H1 (cell line): ENCODE measurements at regions not wholly inside any gene's neighbourhood (a gene's known extent, or its start where the extent isn't known, plus 50 kb on each side); places are given as distances from the start of the nearest gene placed in this dataset.

Experiments
- CTCF ChIA-PET: fragments of 300-600 bp; sonication (Branson Sonifier 250); formaldehyde crosslinking; loops from one replicate; lab custom pipeline; 2021; ENCODE audit not compliant: partially characterized antibody; lab: Charles Lee
- POLR2A ChIA-PET: fragments of 300-600 bp; sonication (Branson Sonifier 250); formaldehyde crosslinking; loops from one replicate; lab custom pipeline; 2021; ENCODE audit warnings: inconsistent platforms; ENCODE audit not compliant: partially characterized antibody; lab: Charles Lee
- DNase-seq, 2 experiments: peaks; one replicate each; pipeline versions ENCODE4 v3.0.0 to v3.0.0-alpha.2; 2010 to 2022; ENCODE audit warnings: low spot score in 2 of 2, low read depth in 1 of 2, mixed read lengths in 1 of 2
- FAIRE-seq: peaks from 2 replicates; lab custom pipeline; 2011; peaks lifted over from hg19 to GRCh38; lab: Jason Lieb, UNC
- H2AFZ ChIP-seq: 2 replicates; pipeline ENCODE4 v1.8.1; 2012; ENCODE audit warnings: low read length, inconsistent platforms
- H2AK5ac ChIP-seq: 2 replicates; pipeline ENCODE4 v1.6.1; 2013; ENCODE audit warnings: low read depth, low read length
- H2BK120ac ChIP-seq: replicated peaks from 2 replicates; pipeline ENCODE3; 2013; ENCODE audit warnings: low read depth, low read length, inconsistent platforms
- H2BK12ac ChIP-seq: 2 replicates; pipeline ENCODE4 v1.6.1; 2013; ENCODE audit warnings: low read depth, low read length
- H2BK15ac ChIP-seq: 2 replicates; pipeline ENCODE4 v1.6.1; 2013; ENCODE audit warnings: low read length
- H2BK20ac ChIP-seq: 2 replicates; pipeline ENCODE4 v1.6.1; 2013; ENCODE audit warnings: low read length
- H2BK5ac ChIP-seq: 2 replicates; pipeline ENCODE4 v1.6.1; 2013; ENCODE audit warnings: low read depth, low read length
- H3K14ac ChIP-seq: 2 replicates; pipeline ENCODE4 v1.6.1; 2013; ENCODE audit warnings: inconsistent platforms; ENCODE audit not compliant: insufficient read length
- H3K18ac ChIP-seq: 2 replicates; pipeline ENCODE4 v1.6.1; 2013; ENCODE audit warnings: low read length; ENCODE audit errors: extremely low read depth
- H3K23ac ChIP-seq: 2 replicates; pipeline ENCODE4 v1.6.1; 2013; ENCODE audit warnings: inconsistent platforms; ENCODE audit not compliant: insufficient read length
- H3K23me2 ChIP-seq: 2 replicates; pipeline ENCODE4 v1.6.1; 2013; ENCODE audit warnings: low read depth, low read length
- H3K27ac ChIP-seq: 2 replicates; pipeline ENCODE4 v1.6.1; 2011; ENCODE audit warnings: low read depth, low read length, inconsistent platforms
- H3K27me3 ChIP-seq, 4 experiments: replicated peaks in 1 of 4; 1 replicate in 1 of 4; 2 replicates in 3 of 4; pipeline versions ENCODE4 v1.6.1 to v1.8.1; 2011 to 2013; ENCODE audit warnings: low read length in 3 of 4, mild to moderate bottlenecking in 3 of 4, inconsistent platforms in 2 of 4, mixed read lengths in 2 of 4, moderate library complexity in 1 of 4; ENCODE audit not compliant: control insufficient read depth in 3 of 4, insufficient read depth in 3 of 4; ENCODE audit errors: extremely low read depth in 1 of 4
- H3K36me3 ChIP-seq, 4 experiments: 2 replicates each; pipeline versions ENCODE4 v1.6.1 to v1.8.1; 2011 to 2013; ENCODE audit warnings: mild to moderate bottlenecking in 4 of 4, low read length in 3 of 4, moderate library complexity in 2 of 4, control low read depth in 1 of 4, inconsistent platforms in 1 of 4; ENCODE audit not compliant: insufficient read depth in 4 of 4, control insufficient read depth in 2 of 4
- H3K4ac ChIP-seq: replicated peaks from 2 replicates; pipeline ENCODE3; 2013; ENCODE audit warnings: low read length, low read depth, mixed read lengths, inconsistent platforms; ENCODE audit not compliant: insufficient read length
- H3K4me1 ChIP-seq, 4 experiments: replicated peaks in 1 of 4; 1 replicate in 1 of 4; 2 replicates in 3 of 4; pipeline versions ENCODE4 v1.6.1 to v1.8.1; 2011 to 2013; ENCODE audit warnings: low read length in 3 of 4, inconsistent platforms in 2 of 4, mixed read lengths in 1 of 4; ENCODE audit not compliant: insufficient read depth in 4 of 4, control insufficient read depth in 3 of 4
- H3K4me2 ChIP-seq, 2 experiments: 2 replicates each; pipeline versions ENCODE4 v1.6.1 to v1.8.1; 2011 to 2013; ENCODE audit warnings: low read depth in 2 of 2, low read length in 2 of 2, control low read depth in 1 of 2, inconsistent platforms in 1 of 2, mild to moderate bottlenecking in 1 of 2; ENCODE audit not compliant: insufficient read depth in 1 of 2
- H3K4me3 ChIP-seq, 4 experiments: fragments of 200-600, 300-600 bp in 1 of 4; sonication (generic), shearing (Covaris generic), sonication (Bioruptor Twin) in 1 of 4; 2 replicates each; pipeline versions ENCODE4 v1.5.1 to v1.8.1; 2011 to 2016; ENCODE audit warnings: low read length in 4 of 4, low read depth in 3 of 4, control low read depth in 2 of 4, inconsistent platforms in 2 of 4, mild to moderate bottlenecking in 2 of 4, mixed read lengths in 1 of 4, moderate library complexity in 1 of 4; ENCODE audit not compliant: insufficient read depth in 2 of 4; ENCODE audit errors: extremely low read depth in 1 of 4
- H3K56ac ChIP-seq: replicated peaks from 2 replicates; pipeline ENCODE3; 2013; ENCODE audit warnings: low read depth, mild to moderate bottlenecking, mixed read lengths, low read length, inconsistent platforms; ENCODE audit not compliant: insufficient read length
- H3K79me1 ChIP-seq: 2 replicates; pipeline ENCODE4 v1.6.1; 2013; ENCODE audit warnings: low read depth, low read length, control low read depth
- H3K79me2 ChIP-seq, 2 experiments: 2 replicates each; pipeline versions ENCODE4 v1.6.1 to v1.8.1; 2012 to 2013; ENCODE audit warnings: low read length in 2 of 2, mild to moderate bottlenecking in 2 of 2, inconsistent platforms in 1 of 2; ENCODE audit not compliant: insufficient read depth in 2 of 2, control insufficient read depth in 1 of 2
- H3K9ac ChIP-seq, 4 experiments: replicated peaks in 1 of 4; 1 replicate in 1 of 4; 2 replicates in 3 of 4; pipeline versions ENCODE4 v1.6.1 to v1.8.1; 2011 to 2013; ENCODE audit warnings: low read depth in 3 of 4, low read length in 3 of 4, control low read depth in 2 of 4, mild to moderate bottlenecking in 2 of 4, moderate library complexity in 2 of 4, inconsistent platforms in 1 of 4; ENCODE audit errors: extremely low read depth in 1 of 4
- H3K9me3 ChIP-seq, 2 experiments: 2 replicates each; pipeline versions ENCODE4 v1.6.1 to v1.8.1; 2012 to 2013; ENCODE audit warnings: mild to moderate bottlenecking in 2 of 2, moderate library complexity in 2 of 2, control low read depth in 1 of 2, inconsistent platforms in 1 of 2, low read depth in 1 of 2, low read length in 1 of 2, mixed read lengths in 1 of 2; ENCODE audit not compliant: insufficient read depth in 2 of 2
- H4K20me1 ChIP-seq, 2 experiments: replicated peaks in 1 of 2; 2 replicates each; pipeline versions ENCODE3 to v1.8.1; 2011 to 2013; ENCODE audit warnings: inconsistent platforms in 2 of 2, low read length in 2 of 2, mild to moderate bottlenecking in 1 of 2; ENCODE audit not compliant: insufficient read depth in 2 of 2, control insufficient read depth in 1 of 2
- H4K5ac ChIP-seq: 2 replicates; pipeline ENCODE4 v1.6.1; 2013; ENCODE audit warnings: low read length, low read depth, mixed read lengths, inconsistent platforms; ENCODE audit not compliant: insufficient read length
- H4K8ac ChIP-seq: 2 replicates; pipeline ENCODE4 v1.8.0; 2013; ENCODE audit warnings: mild to moderate bottlenecking, moderate library complexity, low read length, inconsistent platforms; ENCODE audit not compliant: insufficient read depth; ENCODE audit errors: extremely low read depth
- H4K91ac ChIP-seq: replicated peaks from 2 replicates; pipeline ENCODE3; 2013; ENCODE audit warnings: low read length, mixed read lengths, inconsistent platforms; ENCODE audit not compliant: insufficient read length
- CBX5 ChIP-seq: fragments of 300-800, 300-1000 bp; sonication (generic); IDR thresholded peaks from 2 replicates; pipeline ENCODE4 v1.7.1; 2016; ENCODE audit warnings: antibody characterized with exemption, low read length, low read depth
- CBX8 ChIP-seq: fragments of 300-800, 300-1000 bp; sonication (generic); IDR thresholded peaks from 2 replicates; pipeline ENCODE4 v1.7.1; 2016; ENCODE audit warnings: low read depth, low read length, borderline replicate concordance
- EZH2 ChIP-seq: fragments of 200-600 bp; sonication (generic); IDR thresholded peaks from 2 replicates; pipeline ENCODE4 v1.7.1; 2012; ENCODE audit warnings: low read depth, mild to moderate bottlenecking, moderate library complexity, low read length, inconsistent platforms; ENCODE audit not compliant: severe bottlenecking
- FOSL1 ChIP-seq: IDR thresholded peaks from 2 replicates; pipeline ENCODE4 v1.6.1; 2011; ENCODE audit warnings: mild to moderate bottlenecking, low read depth, low read length, moderate library complexity; ENCODE audit not compliant: insufficient read depth
- GABPA ChIP-seq: IDR thresholded peaks from 2 replicates; pipeline ENCODE4 v1.6.1; 2011; ENCODE audit warnings: mild to moderate bottlenecking, low read length, moderate library complexity, borderline replicate concordance; ENCODE audit not compliant: insufficient read depth
- GTF2F1 ChIP-seq: IDR thresholded peaks from 2 replicates; pipeline ENCODE4 v1.6.1; 2012; ENCODE audit warnings: low read depth, low read length, improper control_type of control experiment, borderline replicate concordance
- KDM1A ChIP-seq: fragments of 200-600, 300-600 bp; sonication (generic); IDR thresholded peaks from 2 replicates; pipeline ENCODE4 v1.7.1; 2016; ENCODE audit warnings: mild to moderate bottlenecking, low read length, borderline replicate concordance
- NANOG ChIP-seq: IDR thresholded peaks from 2 replicates; pipeline ENCODE4 v1.6.1; 2011; ENCODE audit warnings: low read length, low read depth, mild to moderate bottlenecking, inconsistent platforms; ENCODE audit not compliant: insufficient read depth, poor library complexity, severe bottlenecking
- POLR2A ChIP-seq, 2 experiments: IDR thresholded peaks; 1 replicate in 1 of 2; 2 replicates in 1 of 2; pipeline ENCODE4 v1.6.1; 2011; ENCODE audit warnings: low read depth in 2 of 2, low read length in 2 of 2, mild to moderate bottlenecking in 2 of 2; ENCODE audit errors: control extremely low read depth in 1 of 2
- RBBP5 ChIP-seq: IDR thresholded peaks from 2 replicates; pipeline ENCODE4 v1.7.1; 2012; ENCODE audit warnings: low read depth, mild to moderate bottlenecking, inconsistent platforms, low read length, moderate library complexity, borderline replicate concordance
- RNF2 ChIP-seq: fragments of 200-900, 300-1000 bp; sonication (generic); IDR thresholded peaks from 2 replicates; pipeline ENCODE4 v1.7.1; 2016; ENCODE audit warnings: borderline replicate concordance, low read depth, mild to moderate bottlenecking, antibody characterized with exemption, low read length; ENCODE audit not compliant: poor library complexity, severe bottlenecking; ENCODE audit errors: missing control alignments
- SP1 ChIP-seq: IDR thresholded peaks from 2 replicates; pipeline ENCODE4 v1.6.1; 2011; ENCODE audit warnings: low read depth, low read length
- SUZ12 ChIP-seq: fragments of 200-600 bp; sonication (generic); IDR thresholded peaks from 2 replicates; pipeline ENCODE4 v1.6.1; 2012; ENCODE audit warnings: mild to moderate bottlenecking, inconsistent platforms, low read length, moderate library complexity, mixed read lengths
- TAF1 ChIP-seq: IDR thresholded peaks from 2 replicates; pipeline ENCODE4 v1.6.1; 2011; ENCODE audit warnings: mild to moderate bottlenecking, low read depth, low read length
- TAF7 ChIP-seq: optimal IDR thresholded peaks from 2 replicates; pipeline ENCODE3; 2011; ENCODE audit warnings: low read depth, mild to moderate bottlenecking, inconsistent platforms, low read length, moderate library complexity, borderline replicate concordance
- WGBS, 2 experiments: shearing (Covaris generic) in 1 of 2; methylation state at CpG; one replicate each; pipeline versions ENCODE4 v1.1.6 to v1.1.7; 2013 to 2015; ENCODE audit warnings: low lambda C conversion rate in 2 of 2, mixed read lengths in 2 of 2, inconsistent platforms in 1 of 2, low coverage in 1 of 2, missing lambda C conversion rate in 1 of 2; ENCODE audit not compliant: insufficient replicate concordance in 2 of 2, insufficient coverage in 1 of 2, insufficient read length in 1 of 2; ENCODE audit errors: extremely low coverage in 1 of 2, missing lambda C conversion rate in 1 of 2; 5-methylcytosine and 5-hydroxymethylcytosine counted together

DNA sequence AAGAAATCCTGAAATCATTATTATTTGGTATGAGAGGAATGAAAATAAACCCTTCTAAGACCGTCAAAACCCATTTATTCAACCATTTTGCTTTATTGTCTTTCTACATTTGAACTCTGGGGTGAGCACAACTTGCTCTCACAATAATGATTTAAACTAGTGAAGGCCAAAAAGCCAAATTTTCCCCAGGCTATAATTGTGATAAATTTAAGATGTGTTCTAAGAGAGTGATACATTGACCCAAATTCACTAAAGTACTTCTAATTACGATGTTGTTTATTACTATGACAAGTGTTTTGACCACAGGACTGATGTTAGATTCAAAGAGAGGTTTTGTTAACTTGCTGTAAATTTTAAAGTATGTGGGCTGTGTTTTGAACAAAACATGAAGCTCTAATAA lies 670.9 kb upstream of the NR5A2 start:
- no peak overlapping the region for H3K4ac ChIP-seq
- TF ChIP-seq TAF1 (no peak), SP1 (no peak), NANOG (no peak), GABPA (no peak), FOSL1 (no peak), RNF2 (no peak), SUZ12 (no peak), RBBP5 (no peak), EZH2 (no peak), TAF7 (no peak), GTF2F1 (no peak), POLR2A (IDR thresholded peaks at IDR 0.05; ENCODE audit: control extremely low read depth in 1 of 2, low read depth in 2 of 2, low read length in 2 of 2) (no peak), KDM1A (no peak), CBX8 (no peak), CBX5 (no peak)

More for the DNA sequence above, 670.9 kb upstream of the NR5A2 start:
- Histone ChIP-seq H4K91ac (no peak overlapping the region), H2BK15ac (no peak overlapping the region), H2AFZ (no peak overlapping the region), H3K9me3 (no peaks in the 10 kb centered on the region), H3K18ac (no peak overlapping the region), H2BK20ac (no peak overlapping the region), H4K20me1 (no peaks in the 10 kb centered on the region), H3K27ac (no peak overlapping the region), H2BK5ac (no peak overlapping the region), H3K4me1 (no peaks in the 10 kb centered on the region), H3K36me3 (no peaks in the 10 kb centered on the region), H3K56ac (no peak overlapping the region), H3K23me2 (no peaks in the 10 kb centered on the region), H3K14ac (no peak overlapping the region), H3K4me2 (no peak overlapping the region), H4K5ac (no peak overlapping the region), H2AK5ac (no peak overlapping the region), H3K79me2 (no peaks in the 10 kb centered on the region), H3K9ac (no peak overlapping the region), H4K8ac (no peak overlapping the region), H3K23ac (no peak overlapping the region), H3K79me1 (no peaks in the 10 kb centered on the region), H2BK120ac (no peak overlapping the region), H3K4me3 (no peak overlapping the region), H3K27me3 (no peaks in the 10 kb centered on the region), H2BK12ac (no peak overlapping the region)
- ChIA-PET POLR2A (no interaction called here), CTCF (interaction anchor here (0.7 to 1.6 kb wide), 2 partner anchors 12 to 18 kb away, joined by 3 read pairs; no protein-coding TSS in a partner anchor)
- WGBS, 2 experiments, result 92% methylated on average over 2 of the region's 2 CpGs; no CpG with 5 or more reads in 1 of the 2 experiments
- DNase-seq (no peak), FAIRE-seq (no peak)
